Colonic mucosa (tissue), 4 donors: ENCODE measurements at regions not wholly inside any gene's neighbourhood (a gene's known extent, or its start where the extent isn't known, plus 50 kb on each side); places are given as distances from the start of the nearest gene placed in this dataset.

Experiments
- DNase-seq: peaks from one replicate; pipeline ENCODE4 v3.0.0-alpha.2; 2020
- H3K27ac ChIP-seq: fragments of 200-600 bp; one replicate; pipeline ENCODE4 v1.8.0; 2021
- H3K27me3 ChIP-seq: fragments of 200-600 bp; one replicate; pipeline ENCODE4 v1.8.0; 2021
- H3K36me3 ChIP-seq: fragments of 200-600 bp; one replicate; pipeline ENCODE4 v1.8.0; 2021
- H3K4me1 ChIP-seq: fragments of 200-600 bp; one replicate; pipeline ENCODE4 v1.8.0; 2021; ENCODE audit warnings: mild to moderate bottlenecking
- H3K4me3 ChIP-seq: fragments of 200-600 bp; one replicate; pipeline ENCODE4 v1.8.0; 2021
- H3K9ac ChIP-seq, 2 donors: one replicate each; pipeline ENCODE4 v1.7.0; 2013; ENCODE audit warnings: control low read depth in 2 of 2, low read depth in 2 of 2, low read length in 2 of 2
- H3K9me3 ChIP-seq: fragments of 200-600 bp; one replicate; pipeline ENCODE4 v1.8.0; 2021
- intact Hi-C: fragments of 100-400 bp; cut with DNase I; formaldehyde crosslinking; loops from one replicate; pipeline ENCODE4 v1.14.1; 2022
- TF ChIP-seq, protein P1 (sequence below): fragments of 200-600 bp; IDR thresholded peaks from one replicate; pipeline ENCODE4 v1.8.0; 2022; ENCODE audit warnings: antibody characterized with exemption, mild to moderate bottlenecking
- donor health status: healthy.
- donor health status: DM: no; HTN: no; CAD: no.
- donor health status: DM: no; HTN: no; CAD: no.

DNA sequence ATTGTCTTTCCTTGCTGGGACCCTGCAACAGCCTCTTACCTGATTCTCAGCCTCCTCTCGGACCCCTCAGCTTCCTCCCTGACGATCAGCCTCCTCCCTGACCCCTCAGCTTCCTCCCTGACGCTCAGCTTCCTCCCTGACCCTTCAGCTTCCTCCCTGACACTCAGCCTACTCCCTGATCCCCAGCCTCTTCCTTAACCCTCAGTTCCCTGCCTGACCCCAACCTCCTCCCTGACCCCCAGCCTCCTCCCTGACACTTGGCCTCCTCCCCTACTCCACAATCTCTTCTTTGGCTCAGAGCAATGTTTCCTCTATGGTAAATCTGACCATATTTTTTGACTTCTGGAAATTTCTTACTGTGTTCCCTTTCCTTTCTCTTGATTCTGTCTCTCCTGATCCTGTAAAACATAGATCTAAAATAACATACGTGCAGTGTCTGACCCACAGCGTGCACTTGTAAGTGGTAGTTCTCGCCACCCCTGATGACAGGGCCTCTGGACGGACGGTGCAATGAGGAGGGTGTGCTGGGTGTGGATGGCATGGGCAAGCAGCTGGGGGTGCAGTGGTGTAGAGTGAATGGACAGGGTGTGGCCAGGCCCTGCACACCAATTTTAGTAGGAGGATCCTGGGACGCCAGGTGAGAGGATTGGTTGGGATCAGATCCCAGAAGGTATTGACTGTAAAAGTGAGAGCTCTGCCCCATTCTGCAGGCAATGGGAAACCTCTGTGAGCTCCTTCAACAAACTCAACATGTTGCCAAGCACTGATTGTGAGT is 264.1 kb downstream of the FOXD2 start:
- no peaks in the 10 kb centered on the region for H3K9me3 ChIP-seq
- H3K4me3 ChIP-seq: no peak overlapping the region
- DNase-seq: peak; percentile 88
- intact Hi-C loops: no loop called here
- TF ChIP-seq, protein P1, sequence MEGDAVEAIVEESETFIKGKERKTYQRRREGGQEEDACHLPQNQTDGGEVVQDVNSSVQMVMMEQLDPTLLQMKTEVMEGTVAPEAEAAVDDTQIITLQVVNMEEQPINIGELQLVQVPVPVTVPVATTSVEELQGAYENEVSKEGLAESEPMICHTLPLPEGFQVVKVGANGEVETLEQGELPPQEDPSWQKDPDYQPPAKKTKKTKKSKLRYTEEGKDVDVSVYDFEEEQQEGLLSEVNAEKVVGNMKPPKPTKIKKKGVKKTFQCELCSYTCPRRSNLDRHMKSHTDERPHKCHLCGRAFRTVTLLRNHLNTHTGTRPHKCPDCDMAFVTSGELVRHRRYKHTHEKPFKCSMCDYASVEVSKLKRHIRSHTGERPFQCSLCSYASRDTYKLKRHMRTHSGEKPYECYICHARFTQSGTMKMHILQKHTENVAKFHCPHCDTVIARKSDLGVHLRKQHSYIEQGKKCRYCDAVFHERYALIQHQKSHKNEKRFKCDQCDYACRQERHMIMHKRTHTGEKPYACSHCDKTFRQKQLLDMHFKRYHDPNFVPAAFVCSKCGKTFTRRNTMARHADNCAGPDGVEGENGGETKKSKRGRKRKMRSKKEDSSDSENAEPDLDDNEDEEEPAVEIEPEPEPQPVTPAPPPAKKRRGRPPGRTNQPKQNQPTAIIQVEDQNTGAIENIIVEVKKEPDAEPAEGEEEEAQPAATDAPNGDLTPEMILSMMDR: no peak
- peak overlapping the region in 1 of 2 donors; percentile 62 for H3K9ac ChIP-seq
- H3K4me1 ChIP-seq: peaks cover 18% of the 10 kb centered on the region
- no peaks in the 10 kb centered on the region for H3K36me3 ChIP-seq
- no peaks in the 10 kb centered on the region for H3K27me3 ChIP-seq
- H3K27ac ChIP-seq: peak overlapping the region; percentile 11

DNA sequence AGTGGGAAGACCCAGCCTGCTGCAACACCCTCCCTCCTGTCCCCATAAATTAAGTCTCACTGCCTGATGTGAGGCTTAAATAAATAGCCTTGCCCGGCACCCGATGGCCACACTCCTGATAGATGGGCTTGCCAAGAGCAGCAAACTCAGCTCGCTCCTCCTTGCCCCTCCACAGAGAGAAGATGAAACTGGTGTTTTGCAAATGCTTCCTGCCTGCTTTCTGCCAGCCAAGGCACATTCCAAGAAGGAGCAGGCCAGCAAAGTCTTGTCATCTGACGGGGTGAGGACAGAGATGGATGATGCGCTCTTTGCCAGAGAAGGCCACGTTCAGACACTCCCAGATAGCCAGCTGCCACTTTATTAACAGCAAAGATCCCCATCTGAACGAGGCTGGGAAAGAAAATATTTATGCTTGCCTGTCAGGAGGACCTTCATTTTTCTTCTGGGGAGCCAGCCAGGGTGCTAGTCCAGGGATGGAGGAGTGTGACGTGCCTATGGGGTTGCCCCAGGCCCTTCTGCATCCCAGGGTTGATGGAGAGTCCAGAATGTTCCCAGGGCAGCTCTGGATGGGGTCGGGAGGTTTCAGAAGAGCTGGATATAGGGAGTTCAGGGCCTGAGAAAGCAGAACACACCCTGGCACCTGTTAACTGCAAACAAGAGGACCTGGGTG is 265.4 kb downstream of the FOXD2 start:
- no peak overlapping the region for H3K4me3 ChIP-seq
- DNase-seq: no peak
- no peaks in the 10 kb centered on the region for H3K9me3 ChIP-seq
- intact Hi-C loops: no loop called here
- no peak overlapping the region for H3K27ac ChIP-seq
- no peaks in the 10 kb centered on the region for H3K36me3 ChIP-seq
- H3K4me1 ChIP-seq: peaks cover 16% of the 10 kb centered on the region
- TF ChIP-seq, protein P1: no peak
- H3K9ac ChIP-seq: no peak overlapping the region
- H3K27me3 ChIP-seq: no peaks in the 10 kb centered on the region

DNA sequence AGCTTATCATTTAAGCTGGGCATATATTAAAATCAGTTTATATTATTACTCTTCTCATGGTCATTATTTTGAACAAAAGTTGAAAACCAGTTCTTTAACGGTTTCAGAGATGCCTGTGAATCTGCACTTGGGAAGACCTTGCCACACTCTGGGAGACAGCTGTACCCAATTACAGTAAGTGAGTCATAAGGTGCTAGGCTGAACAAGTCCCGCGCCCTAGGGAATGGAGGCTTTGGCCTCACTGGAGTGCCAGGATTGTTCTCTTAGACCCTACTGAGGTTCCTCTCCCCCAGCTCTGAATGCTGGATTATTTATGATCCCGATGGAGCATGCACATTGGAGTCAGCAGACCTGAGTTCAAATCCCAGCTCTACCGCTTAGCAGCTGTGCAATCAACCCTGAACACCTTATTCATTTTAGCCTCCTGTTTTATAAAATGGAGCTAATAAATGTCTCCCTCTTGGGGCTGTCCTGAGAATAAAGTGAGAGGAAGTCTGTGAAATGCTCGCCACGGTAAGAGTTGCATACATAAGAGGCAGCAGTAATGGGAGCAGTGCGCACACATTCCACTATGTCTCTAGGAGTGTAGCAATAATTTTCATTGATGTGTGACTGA is 266.2 kb downstream of the FOXD2 start:
- H3K4me1 ChIP-seq: peaks cover 10% of the 10 kb centered on the region
- TF ChIP-seq, protein P1: no peak
- no peaks in the 10 kb centered on the region for H3K36me3 ChIP-seq
- no peak overlapping the region for H3K9ac ChIP-seq
- no peak for DNase-seq
- no peak overlapping the region for H3K4me3 ChIP-seq
- no peaks in the 10 kb centered on the region for H3K9me3 ChIP-seq
- no peak overlapping the region for H3K27ac ChIP-seq
- intact Hi-C loops: no loop called here
- H3K27me3 ChIP-seq: peaks cover 6% of the 10 kb centered on the region

DNA sequence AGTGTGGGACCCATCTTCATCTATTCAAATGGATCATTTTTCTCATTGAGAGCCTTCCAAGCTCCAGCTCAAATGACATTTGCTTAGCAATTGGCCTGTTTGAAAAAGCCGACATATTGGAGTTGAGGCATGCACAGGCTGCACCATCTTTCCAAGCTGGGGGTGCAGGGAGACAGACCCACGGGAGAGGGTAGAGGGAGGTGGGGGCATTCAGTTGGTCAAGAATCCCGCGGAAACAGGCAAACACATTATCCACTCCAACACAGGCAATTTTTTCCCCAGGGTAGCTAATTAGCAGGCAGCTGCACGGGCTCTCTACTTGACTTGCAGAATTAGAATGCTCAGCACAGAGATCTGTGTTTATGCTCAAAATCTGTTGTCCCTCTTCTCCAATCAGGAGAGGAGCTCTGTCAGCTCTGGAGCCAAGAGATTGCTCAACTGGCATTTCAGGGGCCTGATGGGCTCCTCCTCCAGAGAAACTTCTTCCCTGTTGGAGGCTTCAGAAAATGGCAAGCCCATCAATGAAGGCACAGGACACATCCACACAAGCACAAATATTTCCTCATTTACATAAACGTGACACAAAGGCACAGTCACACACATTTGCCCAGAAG is 267.8 kb downstream of the FOXD2 start:
- DNase-seq: no peak
- no peaks in the 10 kb centered on the region for H3K9me3 ChIP-seq
- TF ChIP-seq, protein P1: no peak
- no peak overlapping the region for H3K27ac ChIP-seq
- no peak overlapping the region for H3K9ac ChIP-seq
- H3K27me3 ChIP-seq: peaks cover 6% of the 10 kb centered on the region
- no peaks in the 10 kb centered on the region for H3K36me3 ChIP-seq
- intact Hi-C loops: no loop called here
- peaks cover 10% of the 10 kb centered on the region for H3K4me1 ChIP-seq
- no peak overlapping the region for H3K4me3 ChIP-seq

DNA sequence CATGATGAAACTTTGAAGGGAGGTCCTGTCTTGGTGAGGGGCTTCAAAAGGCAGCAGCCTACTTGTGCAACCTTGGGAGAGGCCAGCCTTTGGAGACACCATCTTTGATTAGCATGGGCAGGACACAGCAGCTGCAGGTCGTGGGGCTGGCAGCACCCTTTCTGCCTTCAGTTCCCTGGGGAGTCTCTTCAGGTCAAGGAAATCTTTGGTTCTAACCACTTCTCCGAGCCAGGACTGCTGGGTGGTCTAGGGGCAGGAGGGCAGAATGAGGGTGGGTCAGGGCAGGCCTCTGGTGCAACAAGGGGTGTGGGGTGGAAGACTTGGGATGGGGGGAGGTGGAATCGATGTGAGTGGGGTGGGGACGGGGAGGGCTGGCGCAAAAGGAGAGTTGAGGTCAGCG is 269.7 kb downstream of the FOXD2 start:
- intact Hi-C loops: no loop called here
- DNase-seq: no peak
- no peak overlapping the region for H3K4me3 ChIP-seq

More for the DNA sequence above, 269.7 kb downstream of the FOXD2 start:
- Histone ChIP-seq H3K36me3 (no peaks in the 10 kb centered on the region), H3K27ac (no peak overlapping the region), H3K9ac (no peak overlapping the region), H3K27me3 (peaks cover 9% of the 10 kb centered on the region), H3K4me1 (peaks cover 7% of the 10 kb centered on the region), H3K9me3 (no peaks in the 10 kb centered on the region)
- TF ChIP-seq, protein P1: no peak
